Spleen (tissue), 11 donors: ENCODE measurements at regions not wholly inside any gene's neighbourhood (a gene's known extent, or its start where the extent isn't known, plus 50 kb on each side); places are given as distances from the start of the nearest gene placed in this dataset.
A peak's percentile ranks its signal among the peaks of the same experiment; 100 is the strongest.

Experiments
- DNase-seq: peaks from one replicate; pipeline ENCODE4 v3.0.0-alpha.2; 2020
- H3K27ac ChIP-seq, 8 donors: fragments of 200-600 bp; sonication (generic) in 7 of 8; 1 replicate in 4 of 8; 2 replicates in 4 of 8; pipeline versions ENCODE4 v1.5.0 to v1.8.0; 2016 to 2021; ENCODE audit warnings: inconsistent platforms in 4 of 8, mild to moderate bottlenecking in 4 of 8, moderate library complexity in 1 of 8
- H3K27me3 ChIP-seq, 7 donors: fragments of 200-600 bp; sonication (generic) in 6 of 7; replicated peaks in 1 of 7; 1 replicate in 4 of 7; 2 replicates in 3 of 7; pipeline versions ENCODE4 v1.5.0 to v1.8.0; 2016 to 2021; ENCODE audit warnings: inconsistent platforms in 3 of 7, mild to moderate bottlenecking in 1 of 7
- H3K36me3 ChIP-seq, 6 donors: fragments of 200-600 bp; sonication (generic) in 5 of 6; 1 replicate in 4 of 6; 2 replicates in 2 of 6; pipeline versions ENCODE4 v1.5.0 to v1.8.0; 2016 to 2021; ENCODE audit warnings: inconsistent platforms in 2 of 6
- H3K4me1 ChIP-seq, 6 donors: fragments of 200-600 bp; sonication (generic) in 5 of 6; 1 replicate in 3 of 6; 2 replicates in 3 of 6; pipeline versions ENCODE4 v1.5.0 to v1.8.0; 2016 to 2021; ENCODE audit warnings: inconsistent platforms in 3 of 6
- H3K4me3 ChIP-seq, 8 donors: fragments of 200-600 bp; sonication (generic) in 7 of 8; 1 replicate in 4 of 8; 2 replicates in 4 of 8; pipeline versions ENCODE4 v1.5.0 to v1.8.0; 2016 to 2021; ENCODE audit warnings: inconsistent platforms in 4 of 8, mild to moderate bottlenecking in 4 of 8, moderate library complexity in 2 of 8
- H3K9me3 ChIP-seq, 8 donors: fragments of 200-600 bp; sonication (generic) in 7 of 8; 1 replicate in 4 of 8; 2 replicates in 4 of 8; pipeline versions ENCODE4 v1.5.0 to v1.8.0; 2016 to 2021; ENCODE audit warnings: inconsistent platforms in 4 of 8
- POLR2A ChIP-seq, 3 donors: fragments of 450-650 bp; IDR thresholded peaks; one replicate each; pipeline ENCODE4 v1.5.1; 2017; ENCODE audit warnings: antibody characterized with exemption in 3 of 3, mild to moderate bottlenecking in 1 of 3
- POLR2AphosphoS5 ChIP-seq, 3 donors: sonication (generic); formaldehyde crosslinking; IDR thresholded peaks; one replicate each; pipeline ENCODE4 v1.5.1; 2017; ENCODE audit warnings: antibody characterized with exemption in 3 of 3
- WGBS, 5 donors: extraction: QIAGEN DNeasy Blood & Tissue Kit in 3 of 5; methylation state at CpG; one replicate each; pipeline versions ENCODE4 v1.1.5 to v1.1.7; 2013 to 2018; 5-methylcytosine and 5-hydroxymethylcytosine counted together
- intact Hi-C: fragments of 100-400 bp; cut with DNase I; formaldehyde crosslinking; loops from one replicate; pipeline ENCODE4 v1.15.0; 2023; ENCODE audit warnings: low total_unique reads
- TF ChIP-seq, protein P1 (sequence below), 11 experiments: fragments of 200-600 bp in 7 of 11; fragments of 450-650 bp in 4 of 11; sonication (generic) in 4 of 11; IDR thresholded peaks in 8 of 11; conservative IDR thresholded peaks in 3 of 11; 1 replicate in 7 of 11; 2 replicates in 4 of 11; pipeline versions ENCODE4 v1.4.0 to v1.8.0; 2016 to 2021; ENCODE audit warnings: antibody characterized with exemption in 11 of 11, inconsistent platforms in 4 of 11, mild to moderate bottlenecking in 1 of 11
- donor health status: healthy with polysubstance abuse.
- donor health status: DM: no; HTN: no; CAD: no; lungs with moderate emphysema.
- donor health status: DM: no; HTN: no; CAD: no.
- donor health status: Bipolar disorder and iron deficiency.
- donor health status: healthy.
- donor health status: DM: no; HTN: no; CAD: no.
- donor health status: DM: yes; HTN: yes; CAD: no.

DNA sequence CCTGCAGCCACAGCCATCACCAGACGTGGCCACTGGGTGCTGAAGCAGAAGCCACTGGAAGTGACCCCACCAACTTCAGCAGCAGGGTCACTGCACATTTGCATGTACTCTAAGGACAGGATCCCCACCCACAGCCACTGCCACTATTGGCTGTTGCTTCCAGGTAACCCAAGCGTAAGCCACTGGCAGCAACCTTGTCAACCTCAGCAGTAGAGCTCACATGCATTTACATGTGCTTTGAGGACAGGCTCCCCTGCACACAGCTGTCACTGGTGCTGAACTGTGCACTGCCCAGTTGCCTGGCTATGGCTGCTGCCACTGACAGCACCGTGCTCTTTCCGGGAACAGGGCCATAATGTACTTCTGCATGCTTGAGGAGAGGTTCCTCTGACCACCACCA lies 332.4 kb upstream of the DMD start:
- no peaks in the 10 kb centered on the region for H3K36me3 ChIP-seq
- peaks cover 0 to 34% (median 0%) of the 10 kb centered on the region in 8 donors for H3K9me3 ChIP-seq
- H3K4me3 ChIP-seq = no peak overlapping the region
- no peak overlapping the region for H3K27ac ChIP-seq
- intact Hi-C loops = no loop called here
- peaks cover 0 to 3% (median 0%) of the 10 kb centered on the region in 7 donors for H3K27me3 ChIP-seq
- DNase-seq = peak; percentile 58
- 83 to 90% (median 86%) methylated on average over 3 to 4 of the region's 4 CpGs; no CpG with 5 or more reads in 1 of the 5 donors for WGBS, 5 donors
- H3K4me1 ChIP-seq = no peaks in the 10 kb centered on the region
- TF ChIP-seq POLR2AphosphoS5 (IDR thresholded peaks at IDR 0.05) (no peak), POLR2A (IDR thresholded peaks at IDR 0.05) (no peak)
- TF ChIP-seq, protein P1, sequence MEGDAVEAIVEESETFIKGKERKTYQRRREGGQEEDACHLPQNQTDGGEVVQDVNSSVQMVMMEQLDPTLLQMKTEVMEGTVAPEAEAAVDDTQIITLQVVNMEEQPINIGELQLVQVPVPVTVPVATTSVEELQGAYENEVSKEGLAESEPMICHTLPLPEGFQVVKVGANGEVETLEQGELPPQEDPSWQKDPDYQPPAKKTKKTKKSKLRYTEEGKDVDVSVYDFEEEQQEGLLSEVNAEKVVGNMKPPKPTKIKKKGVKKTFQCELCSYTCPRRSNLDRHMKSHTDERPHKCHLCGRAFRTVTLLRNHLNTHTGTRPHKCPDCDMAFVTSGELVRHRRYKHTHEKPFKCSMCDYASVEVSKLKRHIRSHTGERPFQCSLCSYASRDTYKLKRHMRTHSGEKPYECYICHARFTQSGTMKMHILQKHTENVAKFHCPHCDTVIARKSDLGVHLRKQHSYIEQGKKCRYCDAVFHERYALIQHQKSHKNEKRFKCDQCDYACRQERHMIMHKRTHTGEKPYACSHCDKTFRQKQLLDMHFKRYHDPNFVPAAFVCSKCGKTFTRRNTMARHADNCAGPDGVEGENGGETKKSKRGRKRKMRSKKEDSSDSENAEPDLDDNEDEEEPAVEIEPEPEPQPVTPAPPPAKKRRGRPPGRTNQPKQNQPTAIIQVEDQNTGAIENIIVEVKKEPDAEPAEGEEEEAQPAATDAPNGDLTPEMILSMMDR (IDR thresholded peaks at IDR 0.05 in 8 of 11, conservative IDR thresholded peaks at IDR 0.05 in 3 of 11) = no peak
